ENCODE measurements at regions not wholly inside any gene's neighbourhood (a gene's known extent, or its start where the extent isn't known, plus 50 kb on each side); places are given as distances from the start of the nearest gene placed in this dataset.

DNA sequence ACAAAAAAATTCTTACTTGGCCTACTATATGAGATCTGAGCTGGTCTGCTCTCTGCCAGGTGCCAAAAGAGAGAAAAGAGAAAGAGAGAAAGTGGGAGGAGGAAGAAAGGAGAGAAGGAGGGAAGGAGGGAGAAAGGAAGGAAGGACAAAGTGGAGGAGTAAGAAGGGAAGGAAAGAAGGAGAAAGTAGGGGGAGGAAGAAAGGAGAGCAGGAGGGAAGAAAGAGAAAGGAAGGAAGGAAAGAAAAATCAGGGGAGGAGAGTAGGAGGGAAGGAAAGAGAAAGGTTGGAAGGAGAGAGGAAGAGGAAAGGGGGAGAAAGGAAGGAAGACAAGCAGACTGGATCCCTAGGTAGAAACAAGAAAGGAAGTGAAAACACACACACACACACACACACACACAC lies 96.8 kb downstream of the RPS29 start (continued):
- no peak for TF ChIP-seq EGR1 (IDR thresholded peaks at IDR 0.05; ENCODE audit: low read depth)
- TF ChIP-seq SP1 (IDR thresholded peaks at IDR 0.05; ENCODE audit: low read depth) = no peak

DNA sequence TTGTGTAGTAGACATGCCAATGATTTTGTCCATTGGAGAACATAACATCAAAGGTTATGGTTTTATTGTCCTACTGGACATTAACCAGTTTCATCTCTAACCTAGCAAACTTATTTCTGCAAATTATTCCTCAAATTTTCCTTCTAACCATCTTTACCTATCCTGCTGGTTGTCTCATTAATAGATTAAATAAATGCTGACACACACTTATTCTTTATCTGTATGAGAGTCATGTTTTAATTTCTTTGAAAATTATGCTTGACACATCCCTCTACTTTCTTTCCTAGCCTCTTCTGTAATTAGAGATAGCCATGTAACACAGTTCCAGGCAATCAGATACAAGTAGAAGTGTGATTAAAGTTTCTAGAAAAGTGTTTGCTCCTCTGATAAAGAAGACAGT lies 98.9 kb downstream of the RPS29 start:
- RAD21 ChIA-PET (ENCODE audit: low non-redundant PET in 1 of 2, low total read pairs in 2 of 2, uncharacterized antibody in 2 of 2, unreplicated experiment in 2 of 2) = no interaction called here
- no TSS peak for BruUV-seq (replicated peaks)
- CTCF ChIA-PET = no interaction called here
- POLR2A ChIA-PET = no interaction called here
- H3K4me2 ChIP-seq (ENCODE audit: low read length) = no peak overlapping the region
- no peaks in the 10 kb centered on the region for H3K9me3 ChIP-seq (ENCODE audit: control insufficient read depth in 1 of 2, insufficient read depth in 1 of 2, low read depth in 1 of 2, low read length in 2 of 2)
- no peak overlapping the region for H3K27ac ChIP-seq (ENCODE audit: low read depth, low read length)
- intact Hi-C loops (cut with micrococcal nuclease) = no loop called here
- H3K36me3 ChIP-seq (ENCODE audit: control insufficient read depth in 1 of 2, insufficient read depth in 2 of 2, low read length in 2 of 2) = no peaks in the 10 kb centered on the region
- no peak overlapping the region for H3K9ac ChIP-seq (ENCODE audit: low read length)
- ATAC-seq = no peak
- no peaks in the 10 kb centered on the region for H3K27me3 ChIP-seq (ENCODE audit: insufficient read depth, low read length)
- H3K4me1 ChIP-seq (ENCODE audit: control insufficient read depth in 1 of 2, insufficient read depth in 2 of 2, low read length in 2 of 2) = no peaks in the 10 kb centered on the region
- no peaks in the 10 kb centered on the region for H3K79me2 ChIP-seq (ENCODE audit: insufficient read depth, low read length)
- H3K9me2 ChIP-seq (ENCODE audit: insufficient read depth) = no peaks in the 10 kb centered on the region
- H4K20me1 ChIP-seq (ENCODE audit: insufficient read depth) = no peaks in the 10 kb centered on the region
- DNase-seq (ENCODE audit: low read depth, low spot score) = no peak
- H2AFZ ChIP-seq (ENCODE audit: low read depth, low read length, poor library complexity, severe bottlenecking) = no peak overlapping the region
- TF ChIP-seq EGR1 (IDR thresholded peaks at IDR 0.05; ENCODE audit: low read depth) (no peak), CEBPB (IDR thresholded peaks at IDR 0.05; ENCODE audit: low read depth) (no peak), SRF (IDR thresholded peaks at IDR 0.05; ENCODE audit: low read depth) (no peak), REST (IDR thresholded peaks at IDR 0.05; ENCODE audit: low read depth) (no peak), CBX3 (IDR thresholded peaks at IDR 0.05; ENCODE audit: low read depth) (no peak)
- TF ChIP-seq, protein P1, sequence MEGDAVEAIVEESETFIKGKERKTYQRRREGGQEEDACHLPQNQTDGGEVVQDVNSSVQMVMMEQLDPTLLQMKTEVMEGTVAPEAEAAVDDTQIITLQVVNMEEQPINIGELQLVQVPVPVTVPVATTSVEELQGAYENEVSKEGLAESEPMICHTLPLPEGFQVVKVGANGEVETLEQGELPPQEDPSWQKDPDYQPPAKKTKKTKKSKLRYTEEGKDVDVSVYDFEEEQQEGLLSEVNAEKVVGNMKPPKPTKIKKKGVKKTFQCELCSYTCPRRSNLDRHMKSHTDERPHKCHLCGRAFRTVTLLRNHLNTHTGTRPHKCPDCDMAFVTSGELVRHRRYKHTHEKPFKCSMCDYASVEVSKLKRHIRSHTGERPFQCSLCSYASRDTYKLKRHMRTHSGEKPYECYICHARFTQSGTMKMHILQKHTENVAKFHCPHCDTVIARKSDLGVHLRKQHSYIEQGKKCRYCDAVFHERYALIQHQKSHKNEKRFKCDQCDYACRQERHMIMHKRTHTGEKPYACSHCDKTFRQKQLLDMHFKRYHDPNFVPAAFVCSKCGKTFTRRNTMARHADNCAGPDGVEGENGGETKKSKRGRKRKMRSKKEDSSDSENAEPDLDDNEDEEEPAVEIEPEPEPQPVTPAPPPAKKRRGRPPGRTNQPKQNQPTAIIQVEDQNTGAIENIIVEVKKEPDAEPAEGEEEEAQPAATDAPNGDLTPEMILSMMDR (IDR thresholded peaks at IDR 0.05 in 2 of 3, conservative IDR thresholded peaks at IDR 0.05 in 1 of 3; ENCODE audit: borderline replicate concordance in 1 of 3, insufficient read depth in 1 of 3, low read depth in 2 of 3, low read length in 2 of 3) = no peak
- H3K4me3 ChIP-seq (replicated peaks in 1 of 2; ENCODE audit: low read depth in 1 of 2, low read length in 2 of 2) = no peak overlapping the region
